ENCODE measurements at regions not wholly inside any gene's neighbourhood (a gene's known extent, or its start where the extent isn't known, plus 50 kb on each side); places are given as distances from the start of the nearest gene placed in this dataset.

DNA sequence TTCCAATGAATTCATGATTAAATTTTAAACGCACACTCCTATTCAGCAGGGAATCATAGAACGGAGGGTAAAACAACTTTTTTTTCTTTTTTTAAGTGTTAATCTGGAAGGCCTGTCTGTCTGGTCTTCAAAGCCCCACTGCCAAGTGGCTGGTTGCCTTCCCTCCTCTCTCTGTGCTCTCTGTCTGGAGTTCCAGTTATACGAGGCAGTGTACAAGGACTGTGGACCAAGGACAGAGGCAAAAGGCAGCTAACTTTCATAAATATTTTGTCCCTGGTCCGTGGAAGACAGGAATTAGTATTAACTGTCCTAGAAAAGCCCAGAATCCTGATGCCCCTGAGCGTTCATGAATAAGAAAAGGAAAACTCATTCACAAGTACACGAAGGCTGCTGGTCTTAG, 164.0 kb upstream of the E2F8 start:
- DNase-seq (ENCODE audit: low read depth in 2 of 2), result no peak

DNA sequence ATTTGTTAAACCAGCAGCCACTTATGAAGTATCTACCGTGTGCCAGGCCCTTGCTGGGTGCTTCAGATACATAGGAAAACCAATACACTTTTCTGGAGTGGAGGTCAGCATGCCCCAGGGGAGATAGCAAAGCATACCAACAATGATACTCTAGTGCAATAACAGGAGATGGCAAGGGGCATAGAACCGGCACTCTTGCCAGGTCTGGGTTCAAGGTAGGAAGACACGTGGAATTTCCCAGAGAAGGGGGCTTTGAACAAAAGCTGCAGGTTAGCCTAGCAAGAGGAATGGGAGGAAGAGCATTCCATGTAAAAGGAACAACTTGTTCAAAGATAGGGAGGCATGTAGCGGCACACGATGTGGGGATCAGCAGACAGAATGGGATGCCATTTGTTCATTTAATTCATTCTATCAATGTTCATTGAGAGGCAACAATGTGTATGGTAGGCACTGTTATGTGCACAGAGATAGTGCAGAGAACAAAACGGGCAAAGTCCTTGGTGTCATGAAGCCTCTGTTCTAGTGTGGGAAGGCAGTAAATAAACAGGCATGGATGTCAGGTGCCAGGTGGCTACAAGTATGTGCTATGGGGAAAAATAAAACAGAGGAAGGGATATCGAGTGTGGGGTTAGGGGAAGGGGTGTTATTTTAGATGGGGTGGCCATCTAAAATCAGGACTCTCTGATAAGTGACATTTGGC, 162.6 kb upstream of the E2F8 start:
- DNase-seq (ENCODE audit: low read depth in 2 of 2), result no peak

DNA sequence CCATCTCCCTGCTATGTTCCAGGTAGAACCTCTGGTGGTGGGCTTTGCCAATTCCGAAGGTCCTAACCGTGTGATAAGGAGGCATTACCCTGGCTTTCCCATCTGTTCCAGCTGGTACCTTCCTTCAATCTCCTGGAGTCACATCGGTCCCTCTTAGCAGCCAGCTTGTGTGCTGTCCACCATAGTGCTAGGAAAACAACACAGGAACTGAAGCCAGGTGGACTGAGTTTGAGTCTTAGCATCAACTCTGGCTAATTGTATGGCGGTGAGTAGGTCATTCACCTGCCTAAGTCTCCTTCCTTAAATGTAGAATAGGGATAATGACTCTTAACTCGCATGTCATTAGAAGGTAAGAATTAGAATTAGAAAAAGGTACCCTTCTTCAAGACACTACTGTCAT, 159.6 kb upstream of the E2F8 start:
- no peak for DNase-seq (ENCODE audit: low read depth in 2 of 2)

GRCh38 chr11:19398772-19399527, 158.2 kb upstream of the E2F8 start:
- DNase-seq (ENCODE audit: low read depth in 2 of 2), result peak; percentile 60 to 65

DNA sequence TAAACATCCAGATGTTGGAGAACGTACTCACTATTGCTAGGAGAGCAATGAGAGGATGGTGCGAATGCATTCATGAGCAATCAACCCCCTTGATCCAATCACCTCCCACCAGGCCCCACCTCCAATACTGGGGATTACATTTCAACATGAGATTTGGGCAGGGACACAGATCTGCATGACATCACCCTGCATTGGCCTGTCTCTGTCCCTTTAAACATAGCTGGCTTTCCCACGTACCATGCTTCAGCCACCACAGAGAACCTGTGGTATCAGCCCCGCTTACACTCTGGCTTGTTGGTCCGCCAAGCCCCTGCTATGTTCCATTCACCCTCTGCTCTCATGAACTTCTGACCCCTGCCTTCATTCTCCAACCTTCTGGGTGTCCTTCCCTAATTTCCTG, 157.5 kb upstream of the E2F8 start:
- DNase-seq (ENCODE audit: low read depth in 2 of 2), result no peak

- no peak for DNase-seq (ENCODE audit: low read depth in 2 of 2)
Measured at GRCh38 chr11:19395050-19395449, 154.3 kb upstream of the E2F8 start.

GRCh38 chr11:19394525-19395016, 153.8 kb upstream of the E2F8 start:
- DNase-seq (ENCODE audit: low read depth in 2 of 2), result no peak

GRCh38 chr11:19393941-19394340, 153.2 kb upstream of the E2F8 start:
- DNase-seq (ENCODE audit: low read depth in 2 of 2), result no peak

DNA sequence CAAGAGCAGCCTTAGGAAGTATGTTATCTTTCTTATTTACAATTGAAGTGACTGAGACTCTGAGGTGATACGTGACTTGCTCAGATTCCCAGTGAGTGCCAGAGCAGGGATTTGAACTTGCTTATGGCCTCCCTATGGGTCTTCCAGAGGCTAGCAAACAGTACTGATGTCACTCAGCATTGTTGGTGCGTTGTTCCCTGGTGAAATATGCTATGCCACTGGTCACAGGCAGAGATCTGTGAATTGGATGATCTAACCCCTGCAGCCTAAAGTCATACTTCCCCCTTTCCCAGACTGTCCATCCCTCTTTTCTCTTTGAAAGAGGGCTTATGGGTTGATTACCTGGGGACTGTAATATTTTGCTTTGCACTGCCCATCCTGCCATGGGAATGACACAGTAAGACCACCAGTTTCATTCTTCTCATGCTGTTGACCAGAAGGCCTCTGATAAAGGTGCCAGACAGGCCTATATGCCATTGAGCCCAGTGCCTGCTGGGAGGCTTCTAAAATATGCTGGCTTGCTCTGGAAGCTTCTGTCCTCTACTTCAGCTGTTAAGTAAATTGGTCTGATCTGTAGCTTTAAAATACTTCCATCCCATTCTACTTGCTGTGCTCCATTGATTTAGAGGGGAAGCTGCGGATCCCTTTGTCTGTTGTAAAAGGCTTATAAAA, 152.2 kb upstream of the E2F8 start:
- no peak for DNase-seq (ENCODE audit: low read depth in 2 of 2)

DNA sequence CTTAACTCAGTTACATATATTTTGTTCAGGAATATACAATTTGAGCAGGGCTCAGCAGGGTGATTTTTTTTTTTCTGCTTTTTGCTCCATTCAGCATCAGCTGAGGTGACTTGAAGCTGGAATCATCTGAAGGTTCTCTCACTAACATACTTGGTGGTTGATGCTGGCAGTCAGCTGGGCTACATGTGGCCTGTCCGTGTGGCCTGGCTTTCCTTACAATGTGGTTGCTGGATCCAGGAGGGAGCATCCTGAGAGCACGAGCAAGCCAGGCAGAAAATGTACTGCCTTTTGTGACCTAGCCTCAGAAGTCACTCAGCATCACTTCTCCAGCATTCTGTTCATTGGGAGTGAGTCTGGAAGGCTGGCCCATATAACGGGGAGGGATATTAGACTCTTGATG, 151.6 kb upstream of the E2F8 start:
- DNase-seq (ENCODE audit: low read depth in 2 of 2), result no peak

- DNase-seq (ENCODE audit: low read depth in 2 of 2), result no peak
Measured at GRCh38 chr11:19391652-19392051, 150.9 kb upstream of the E2F8 start.

GRCh38 chr11:19391026-19391425, 150.3 kb upstream of the E2F8 start:
- no peak for DNase-seq (ENCODE audit: low read depth in 2 of 2)

GRCh38 chr11:19389787-19390303, 149.1 kb upstream of the E2F8 start:
- no peak for DNase-seq (ENCODE audit: low read depth in 2 of 2)

- no peak for DNase-seq (ENCODE audit: low read depth in 2 of 2)
Measured at GRCh38 chr11:19382131-19382611, 141.4 kb upstream of the E2F8 start.

- peak in 1 of 2 experiments; percentile 39 for DNase-seq (ENCODE audit: low read depth in 2 of 2)
Measured at GRCh38 chr11:19380375-19380774, 139.6 kb upstream of the E2F8 start.

DNA sequence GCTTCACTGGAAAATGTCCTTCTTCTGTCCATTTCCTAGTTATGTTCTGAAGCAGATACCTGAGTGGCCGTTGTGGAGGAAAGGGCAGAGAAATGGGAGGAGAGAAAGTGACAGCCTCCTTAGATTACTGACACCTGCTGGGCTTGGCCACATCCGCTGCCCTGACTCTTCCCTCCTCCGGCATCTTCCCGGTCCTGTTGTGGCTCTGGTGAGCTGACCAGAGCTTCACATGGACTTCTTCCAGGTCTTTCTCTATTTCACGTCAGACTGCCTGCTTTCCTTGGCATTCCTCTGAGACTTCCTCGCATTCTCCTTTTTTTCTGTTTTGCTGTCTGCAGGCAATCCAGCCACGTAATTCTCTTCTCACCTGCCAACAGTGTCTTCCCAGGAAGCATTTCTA, 138.7 kb upstream of the E2F8 start:
- no peak for DNase-seq (ENCODE audit: low read depth in 2 of 2)

DNA sequence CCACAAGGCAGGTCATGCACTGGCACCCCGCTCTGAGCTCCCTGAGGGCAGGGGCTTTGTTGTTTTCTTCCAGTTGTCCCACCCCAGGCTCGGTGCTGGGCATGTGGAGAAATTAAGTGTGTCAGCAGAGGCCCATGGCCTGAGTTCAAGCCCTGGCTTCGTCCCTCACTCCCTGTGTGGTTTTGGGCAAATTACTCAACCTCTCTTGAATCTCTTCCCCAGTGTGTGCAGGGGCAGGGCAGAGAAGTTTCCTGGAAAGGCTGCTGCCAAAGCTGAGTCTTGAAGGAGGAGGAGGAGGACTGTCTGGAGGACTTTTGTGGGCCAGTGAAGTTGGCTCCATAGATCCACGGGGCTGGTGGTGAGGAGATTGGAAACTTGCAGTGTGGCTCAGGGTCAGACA, 138.1 kb upstream of the E2F8 start:
- DNase-seq (ENCODE audit: low read depth in 2 of 2), result no peak

GRCh38 chr11:19377881-19378280, 137.1 kb upstream of the E2F8 start:
- no peak for DNase-seq (ENCODE audit: low read depth in 2 of 2)

GRCh38 chr11:19375440-19375839, 134.7 kb upstream of the E2F8 start:
- DNase-seq (ENCODE audit: low read depth in 2 of 2), result no peak

GRCh38 chr11:19374151-19374569, 133.4 kb upstream of the E2F8 start:
- peak; percentile 94 to 95 for DNase-seq (ENCODE audit: low read depth in 2 of 2)

DNA sequence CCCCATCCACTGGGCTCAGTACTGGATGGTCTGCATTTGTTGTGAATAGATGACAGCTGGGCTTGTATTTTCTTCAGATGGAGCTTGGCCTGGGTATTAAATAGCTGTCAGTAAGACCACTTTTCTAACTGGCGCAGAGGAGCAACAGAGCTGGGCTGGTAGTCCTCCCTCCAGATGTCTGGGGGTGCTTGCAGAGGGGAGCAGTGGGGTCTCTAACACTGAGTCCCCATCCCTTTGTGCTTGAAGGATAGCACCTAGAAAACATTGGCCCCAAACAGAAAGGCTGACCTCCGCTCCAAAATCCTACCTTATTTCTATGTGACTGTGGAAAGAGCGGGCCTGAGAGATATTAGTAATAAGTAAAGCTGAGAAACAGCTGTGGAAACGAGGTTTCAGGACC, 131.6 kb upstream of the E2F8 start:
- no peak for DNase-seq (ENCODE audit: low read depth in 2 of 2)

- DNase-seq (ENCODE audit: low read depth in 2 of 2), result peak; percentile 69 to 70
Measured at GRCh38 chr11:19370100-19370861, 129.5 kb upstream of the E2F8 start.
